ENCODE measurements at regions not wholly inside any gene's neighbourhood (a gene's known extent, or its start where the extent isn't known, plus 50 kb on each side); places are given as distances from the start of the nearest gene placed in this dataset.

- DNase-seq, result no peak
Observed at GRCh38 chr3:68458581-68458980, 473.8 kb downstream of the TAFA4 start.

DNA sequence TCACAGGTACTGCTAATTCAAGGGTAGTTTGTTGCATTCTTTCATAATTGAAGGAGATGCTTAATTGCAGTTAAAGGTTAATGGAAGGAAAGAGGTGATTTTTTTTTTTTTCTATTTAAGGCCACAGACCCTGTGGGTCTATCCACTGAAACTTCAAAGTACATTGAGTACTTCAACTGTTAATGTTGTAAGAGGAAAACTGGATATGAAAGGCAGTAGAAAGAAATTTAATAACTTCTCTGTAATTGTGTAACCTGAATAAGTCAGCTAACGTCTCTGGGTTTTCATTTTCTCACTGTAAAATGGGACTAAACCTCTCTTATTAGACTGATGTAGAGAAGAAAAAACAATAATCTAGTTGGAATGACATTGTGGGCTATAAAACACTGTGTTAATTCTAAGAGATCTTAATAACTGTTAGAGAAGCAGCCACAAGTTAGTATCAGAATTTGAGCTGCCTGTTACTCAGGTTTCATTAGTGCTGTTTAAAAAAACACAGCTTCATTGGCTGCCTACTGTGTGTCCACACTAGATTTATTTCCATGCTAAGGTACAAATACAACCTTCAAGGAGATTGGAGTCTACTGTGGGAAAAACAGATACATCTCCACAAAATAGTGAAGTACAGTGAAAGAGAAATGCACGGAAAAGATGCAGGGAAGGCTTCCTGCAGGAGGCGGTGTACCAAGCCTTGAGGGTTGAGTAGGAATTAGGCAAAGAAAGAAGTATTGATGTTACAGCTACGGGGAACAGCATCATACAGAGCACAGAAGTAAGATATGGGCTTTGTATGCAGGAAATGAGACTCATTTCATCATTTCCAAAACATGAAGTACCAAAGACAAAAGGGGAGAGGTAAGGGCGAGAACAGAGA is 483.6 kb downstream of the TAFA4 start:
- DNase-seq, result no peak

DNA sequence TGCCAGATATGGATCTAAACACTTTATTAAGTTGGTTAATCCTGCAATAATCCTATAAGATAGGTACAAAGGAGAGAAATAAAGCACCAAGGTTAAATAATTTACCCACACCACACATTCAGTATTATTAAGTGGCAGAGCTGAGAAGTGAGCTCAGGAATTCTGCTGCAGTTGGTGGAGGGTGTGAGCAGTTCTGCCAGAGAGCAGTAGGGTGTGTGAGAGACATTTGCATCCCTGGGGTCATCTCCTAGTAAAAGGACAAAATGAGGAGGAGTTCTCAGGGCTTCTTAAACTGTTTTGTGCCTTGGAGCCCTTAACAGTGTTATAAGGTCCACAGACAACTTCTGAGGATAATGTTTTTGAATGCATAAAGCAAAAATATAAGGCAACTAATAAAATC is 484.5 kb downstream of the TAFA4 start:
- no peak for DNase-seq

DNA sequence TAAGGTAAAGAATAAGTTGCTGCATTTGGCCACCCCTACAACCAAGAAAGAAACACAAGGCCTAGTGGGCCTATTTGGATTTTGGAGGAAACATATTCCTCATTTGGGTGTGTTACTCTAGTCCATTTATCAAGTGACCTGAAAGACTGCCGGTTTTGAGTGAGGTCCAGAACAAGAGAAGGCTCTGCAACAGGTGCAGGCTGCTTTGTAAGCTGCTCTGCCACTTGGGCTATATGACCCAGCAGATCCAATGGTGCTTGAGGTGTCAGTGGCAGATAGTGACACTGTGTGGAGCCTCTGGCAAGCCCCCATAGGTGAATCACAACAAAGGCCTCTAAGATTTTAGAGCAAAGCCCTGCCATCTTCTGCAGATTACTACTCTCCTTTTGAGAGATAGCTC is 491.3 kb downstream of the TAFA4 start:
- DNase-seq, result no peak

DNA sequence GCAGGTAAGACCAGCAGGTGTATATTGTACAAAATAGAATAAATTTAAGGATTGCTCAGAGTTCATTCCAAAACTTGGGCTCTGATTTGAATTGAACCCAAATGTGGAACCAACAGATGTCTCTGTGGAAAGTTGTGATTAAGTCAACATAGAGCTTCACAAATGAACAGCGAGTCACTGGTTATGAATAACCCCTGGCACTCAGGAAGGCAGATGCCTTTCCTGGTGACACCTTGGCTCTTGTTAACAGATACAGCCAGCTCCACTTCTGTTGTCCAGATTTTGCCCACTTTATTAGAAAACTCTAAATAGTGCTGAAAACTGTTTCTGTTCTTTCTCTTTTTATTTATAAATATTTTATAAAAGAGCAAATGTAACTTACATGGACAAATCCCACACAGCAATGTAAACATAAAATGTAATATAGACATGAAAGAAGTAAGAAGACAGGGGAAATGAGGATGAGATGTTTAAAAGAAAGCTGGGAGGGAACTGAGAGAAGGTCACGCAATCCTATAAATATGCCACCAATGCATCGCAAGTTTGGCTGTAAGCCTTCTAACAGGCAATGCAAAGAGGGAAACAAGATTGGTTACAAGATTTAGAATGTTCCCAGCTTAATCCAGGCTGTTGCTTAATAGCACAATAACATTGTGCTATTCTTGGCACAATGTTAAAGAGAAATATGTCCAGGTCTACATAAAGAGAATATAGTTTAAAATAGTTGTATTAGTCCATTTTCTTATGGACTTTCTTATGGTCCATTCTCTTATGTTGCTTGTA is 495.5 kb downstream of the TAFA4 start:
- no peak for DNase-seq

DNA sequence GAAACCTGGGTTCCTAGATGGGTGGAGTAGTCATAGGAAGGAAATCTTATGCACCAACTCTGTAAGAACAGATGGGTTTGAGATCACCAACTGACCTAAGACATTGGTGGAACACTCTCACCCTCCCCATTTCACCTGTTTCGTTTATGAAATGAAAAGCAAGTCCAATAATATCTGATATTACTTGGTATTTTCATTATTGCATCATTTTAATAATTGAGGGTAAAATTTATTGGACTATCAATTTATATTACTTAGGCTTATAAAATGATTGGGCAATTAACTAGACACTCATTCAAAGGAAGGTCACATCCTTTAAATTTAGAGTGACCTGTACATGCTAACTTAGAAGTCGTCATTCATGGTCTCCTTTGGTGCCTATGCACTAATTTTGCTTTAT is 503.9 kb downstream of the TAFA4 start:
- DNase-seq, result no peak

DNA sequence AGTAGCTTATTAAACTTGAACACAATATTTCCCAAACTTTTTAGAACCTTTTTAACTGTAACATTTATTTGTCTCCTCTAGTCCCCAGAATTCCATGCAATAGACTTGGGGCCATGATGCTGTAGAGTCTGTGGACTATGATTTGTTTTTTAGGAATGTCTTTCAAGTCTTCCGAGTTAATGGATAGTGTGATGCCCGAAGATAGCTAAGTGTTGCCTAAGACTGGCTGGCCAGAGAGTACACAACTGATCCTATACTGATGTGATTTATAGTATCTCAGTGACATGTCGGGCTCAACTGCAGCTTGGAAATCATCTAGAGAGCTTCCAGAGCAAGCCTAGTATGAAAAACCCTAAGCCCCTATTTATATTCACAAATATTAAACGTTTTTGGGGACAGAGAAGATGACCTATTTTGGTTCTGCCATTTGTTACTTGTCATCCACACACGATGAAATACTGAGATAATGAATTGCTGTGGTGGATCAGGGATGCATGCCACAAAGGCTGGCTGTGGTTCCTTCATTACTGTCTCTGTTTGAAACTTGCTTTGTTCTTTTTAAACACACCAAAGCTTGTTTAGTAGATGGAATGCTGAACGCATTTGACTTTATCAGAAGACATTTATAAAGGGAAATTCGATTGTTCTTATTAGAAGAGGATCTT is 507.4 kb downstream of the TAFA4 start:
- DNase-seq, result no peak

- no peak for DNase-seq
Observed at GRCh38 chr3:68408626-68409025, 523.7 kb downstream of the TAFA4 start.

DNA sequence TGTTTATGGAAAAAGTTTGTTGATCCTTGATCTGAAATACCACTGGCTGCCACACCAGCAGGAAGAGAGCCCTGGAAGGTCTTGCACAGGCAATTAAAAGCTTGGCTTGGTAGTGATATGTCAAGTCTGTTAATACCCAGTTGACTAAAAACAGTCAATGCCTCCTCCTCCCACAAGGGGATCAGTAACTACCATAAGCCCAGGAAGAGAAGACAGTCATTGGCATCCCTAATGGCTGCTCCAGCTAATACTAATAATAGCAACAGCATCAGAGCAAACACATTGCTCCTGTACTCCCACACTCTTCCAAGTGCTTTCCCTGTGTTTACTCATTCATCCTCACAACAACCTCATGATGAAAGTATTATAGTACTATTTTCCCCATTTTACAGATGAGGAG is 528.6 kb downstream of the TAFA4 start:
- no peak for DNase-seq

DNA sequence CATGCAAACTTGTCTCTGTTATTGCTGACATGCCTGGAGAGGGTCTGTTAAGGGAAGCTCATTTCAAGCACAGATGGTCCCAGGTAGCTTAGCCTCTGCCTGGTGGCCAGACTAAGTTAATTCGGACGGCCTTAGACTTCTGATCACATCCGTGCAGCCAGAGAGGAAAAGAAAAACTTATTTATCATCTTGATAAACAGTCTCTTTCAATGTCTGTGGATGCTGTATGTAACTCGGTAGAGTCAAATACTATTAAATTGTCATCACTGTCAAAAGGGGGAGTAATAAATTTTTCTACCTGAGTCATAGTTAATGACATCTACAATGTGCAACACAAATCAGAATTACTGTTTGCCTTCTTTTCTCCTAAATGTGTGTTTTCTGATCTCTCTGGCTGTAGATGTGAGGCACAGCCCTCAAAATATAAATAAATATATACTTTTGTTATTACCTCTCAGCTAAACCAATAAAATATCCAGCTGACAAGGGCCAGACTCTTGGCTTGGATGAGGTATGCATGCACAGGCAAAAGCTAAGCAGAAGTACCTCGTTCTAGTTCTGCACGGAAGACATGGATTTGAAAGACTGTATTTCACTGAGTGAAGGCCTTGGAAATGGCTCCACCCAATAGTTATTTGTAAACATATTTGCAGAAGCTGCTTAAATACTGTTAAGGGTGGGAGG is 530.0 kb downstream of the TAFA4 start:
- DNase-seq, result no peak

- no peak for DNase-seq
Observed at GRCh38 chr3:68378631-68379030, 553.7 kb downstream of the TAFA4 start.

- DNase-seq, result no peak
Observed at GRCh38 chr3:68373727-68374126, 558.6 kb downstream of the TAFA4 start.

- no peak for DNase-seq
Observed at GRCh38 chr3:68363796-68364195, 568.6 kb downstream of the TAFA4 start.

- no peak for DNase-seq
Observed at GRCh38 chr3:68360492-68360891, 571.9 kb downstream of the TAFA4 start.

- DNase-seq, result no peak
Observed at GRCh38 chr3:68345781-68346180, 586.6 kb downstream of the TAFA4 start.

GRCh38 chr3:68342426-68342825 is 589.9 kb downstream of the TAFA4 start:
- no peak for DNase-seq

DNA sequence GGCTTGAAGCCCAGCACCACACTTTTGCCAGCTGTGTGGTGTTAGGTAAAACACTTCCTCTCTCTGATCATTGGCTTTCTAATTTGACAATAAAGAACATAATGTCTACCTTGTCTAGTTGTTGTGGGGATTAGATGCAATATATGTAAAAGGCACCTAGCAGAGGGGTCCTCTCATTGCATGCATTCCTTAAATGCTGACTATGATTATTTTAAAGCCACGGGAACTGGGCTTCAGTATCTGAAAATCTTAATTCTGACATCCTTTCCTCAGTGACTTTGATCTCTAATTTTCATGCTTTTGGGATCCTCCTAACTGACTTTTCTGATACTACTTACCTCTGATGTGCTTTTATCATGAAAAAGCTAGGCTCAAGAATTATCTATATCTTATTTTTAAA is 596.3 kb downstream of the TAFA4 start:
- no peak for DNase-seq

GRCh38 chr3:68334367-68334986 is 597.9 kb downstream of the TAFA4 start:
- DNase-seq, result no peak

DNA sequence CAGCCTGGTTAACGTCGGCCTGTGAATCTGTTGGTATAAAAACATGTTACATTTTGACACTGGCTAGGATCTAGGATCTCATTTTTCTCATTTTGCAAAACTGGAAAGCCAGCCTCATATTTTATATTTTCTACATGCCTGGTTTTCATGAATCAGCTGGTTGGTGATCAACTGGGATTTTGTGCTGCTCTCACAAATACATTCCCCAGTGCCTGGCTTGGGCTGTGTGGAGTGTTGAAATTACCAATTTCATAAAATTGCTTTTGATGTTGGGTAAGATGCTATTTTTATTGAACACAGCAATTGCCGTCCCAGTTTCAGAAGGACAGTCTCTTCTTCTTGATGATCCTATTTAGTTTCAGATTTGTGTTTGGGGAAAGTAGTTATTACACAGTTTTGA is 604.3 kb downstream of the TAFA4 start:
- DNase-seq, result no peak

DNA sequence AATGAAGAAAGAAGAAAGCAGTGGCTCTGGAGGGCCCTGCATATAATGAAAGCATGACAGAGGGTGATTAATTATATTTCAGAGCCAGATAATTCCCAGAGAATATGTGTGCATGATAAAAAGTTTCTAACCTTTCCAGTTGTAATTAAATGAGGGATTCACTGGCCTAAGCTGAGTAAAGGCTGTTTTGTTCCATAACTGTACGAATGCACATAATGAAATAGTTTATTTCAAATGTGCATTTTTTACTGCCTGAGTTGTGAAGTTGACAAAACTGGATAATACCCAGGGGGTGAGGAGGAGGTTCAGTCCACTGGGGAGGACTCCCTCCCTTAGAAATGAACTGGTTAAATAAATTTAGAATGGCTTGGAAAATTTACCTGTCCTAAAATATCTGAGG is 616.4 kb downstream of the TAFA4 start:
- DNase-seq, result no peak

DNA sequence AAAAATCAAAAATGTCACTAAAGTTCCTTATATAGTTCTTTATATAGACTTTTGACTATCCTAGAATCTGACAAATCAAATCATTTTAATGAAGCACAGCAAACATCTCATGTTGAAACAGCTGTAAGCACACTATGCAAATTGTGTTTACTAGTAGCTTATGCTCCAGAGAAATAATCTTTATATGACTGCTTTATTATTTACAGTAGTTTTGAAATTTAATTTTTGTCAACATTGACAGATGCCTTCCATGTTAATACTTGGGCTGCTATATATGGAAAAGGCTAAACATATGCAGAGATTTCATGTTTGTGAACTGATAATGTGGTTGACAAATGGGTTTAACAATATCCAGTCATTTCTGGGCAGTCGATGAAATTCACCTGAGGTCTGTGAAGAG is 616.8 kb downstream of the TAFA4 start:
- no peak for DNase-seq

DNA sequence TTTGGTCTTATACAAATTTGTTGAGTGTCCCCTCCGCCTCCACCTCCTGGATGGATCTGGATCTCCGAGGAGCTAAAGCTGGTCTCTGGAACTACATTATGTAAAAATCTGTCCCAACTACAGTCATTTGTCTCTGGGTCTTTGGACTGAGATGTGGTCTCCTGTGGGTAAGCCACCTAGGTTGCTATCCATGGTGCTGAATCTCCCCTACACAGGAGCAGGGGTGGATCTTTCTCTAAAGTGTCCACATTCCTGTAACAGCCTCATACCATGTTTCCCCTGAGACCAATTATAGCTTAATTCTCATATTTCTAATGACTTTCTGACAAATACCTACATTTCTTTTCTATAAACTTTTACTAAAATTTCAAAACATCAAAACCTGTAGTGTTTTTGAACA is 625.8 kb downstream of the TAFA4 start:
- DNase-seq, result peak; percentile 14

DNA sequence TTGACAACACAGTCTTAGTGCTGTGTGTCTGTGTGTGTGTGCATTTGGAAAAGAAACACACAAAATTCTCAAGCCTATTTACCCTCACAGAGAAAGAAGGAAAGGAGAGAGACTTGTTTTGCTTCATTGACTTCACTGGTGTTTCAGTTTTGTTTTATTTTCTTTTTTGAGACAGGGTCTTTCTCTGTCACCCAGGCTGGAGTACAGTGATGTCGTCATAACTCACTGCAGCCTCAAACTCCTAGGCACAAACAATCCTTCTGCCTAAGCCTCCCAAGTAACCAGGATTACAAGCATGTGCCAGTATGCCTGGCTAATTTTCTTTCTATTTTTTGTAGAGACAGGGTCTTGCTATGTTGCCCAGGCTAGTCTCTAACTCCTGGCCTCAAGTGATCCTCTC is 636.9 kb downstream of the TAFA4 start:
- no peak for DNase-seq

All from CD4-positive, alpha-beta T cell treated with Interleukin-12 subunit alpha and Interleukin-12 subunit beta, for 1 hour (primary cell).